ENCODE measurements at regions not wholly inside any gene's neighbourhood (a gene's known extent, or its start where the extent isn't known, plus 50 kb on each side); places are given as distances from the start of the nearest gene placed in this dataset.

DNA sequence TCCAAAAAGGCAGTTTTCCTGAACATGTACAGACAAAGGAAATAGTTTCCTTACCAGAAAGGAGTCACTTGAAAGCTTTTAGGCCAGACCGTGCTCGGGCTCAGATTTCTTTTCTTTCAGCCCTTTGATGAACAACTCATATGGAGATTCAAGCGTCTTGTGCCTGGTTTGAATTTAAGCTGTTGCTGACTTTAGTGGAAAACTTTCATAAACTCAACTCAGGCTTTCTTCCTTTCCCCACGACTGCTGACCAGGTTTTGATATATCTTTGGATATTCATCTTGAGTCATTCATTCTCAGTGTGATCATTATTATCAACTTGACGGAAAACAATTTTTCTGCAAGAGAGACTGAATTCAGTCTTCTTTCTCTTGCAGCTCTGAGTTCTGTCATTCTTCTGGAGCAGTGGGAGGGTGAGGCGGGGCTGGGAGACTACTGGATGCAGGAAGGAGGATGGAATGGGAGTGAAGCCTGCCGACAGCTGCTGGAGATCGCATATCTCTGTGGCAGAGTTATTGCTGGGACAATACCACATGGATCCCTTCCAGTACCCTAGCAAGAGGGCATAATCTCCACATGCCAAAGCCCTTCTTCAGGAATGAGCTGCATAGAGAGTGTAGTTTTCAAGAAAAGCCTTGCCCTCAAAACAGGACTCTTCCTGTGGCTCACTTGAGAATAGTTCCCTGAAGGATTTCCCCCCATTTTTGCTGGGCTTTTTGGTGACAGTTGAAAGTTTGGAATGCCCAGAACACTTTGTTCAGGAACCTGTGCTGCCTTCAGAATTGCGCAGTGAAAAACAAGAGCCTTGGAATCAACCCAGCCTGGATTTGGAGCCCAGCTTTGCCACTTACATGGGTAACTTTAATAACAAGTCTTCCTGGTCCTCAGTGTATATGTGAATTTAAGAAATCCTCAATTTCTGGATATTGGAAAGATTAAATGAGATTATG, 364.4 kb downstream of the ZNF521 start:
- TF ChIP-seq, protein P1, sequence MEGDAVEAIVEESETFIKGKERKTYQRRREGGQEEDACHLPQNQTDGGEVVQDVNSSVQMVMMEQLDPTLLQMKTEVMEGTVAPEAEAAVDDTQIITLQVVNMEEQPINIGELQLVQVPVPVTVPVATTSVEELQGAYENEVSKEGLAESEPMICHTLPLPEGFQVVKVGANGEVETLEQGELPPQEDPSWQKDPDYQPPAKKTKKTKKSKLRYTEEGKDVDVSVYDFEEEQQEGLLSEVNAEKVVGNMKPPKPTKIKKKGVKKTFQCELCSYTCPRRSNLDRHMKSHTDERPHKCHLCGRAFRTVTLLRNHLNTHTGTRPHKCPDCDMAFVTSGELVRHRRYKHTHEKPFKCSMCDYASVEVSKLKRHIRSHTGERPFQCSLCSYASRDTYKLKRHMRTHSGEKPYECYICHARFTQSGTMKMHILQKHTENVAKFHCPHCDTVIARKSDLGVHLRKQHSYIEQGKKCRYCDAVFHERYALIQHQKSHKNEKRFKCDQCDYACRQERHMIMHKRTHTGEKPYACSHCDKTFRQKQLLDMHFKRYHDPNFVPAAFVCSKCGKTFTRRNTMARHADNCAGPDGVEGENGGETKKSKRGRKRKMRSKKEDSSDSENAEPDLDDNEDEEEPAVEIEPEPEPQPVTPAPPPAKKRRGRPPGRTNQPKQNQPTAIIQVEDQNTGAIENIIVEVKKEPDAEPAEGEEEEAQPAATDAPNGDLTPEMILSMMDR (conservative IDR thresholded peaks at IDR 0.05), result no peak
- no peak overlapping the region for H3K27ac ChIP-seq

DNA sequence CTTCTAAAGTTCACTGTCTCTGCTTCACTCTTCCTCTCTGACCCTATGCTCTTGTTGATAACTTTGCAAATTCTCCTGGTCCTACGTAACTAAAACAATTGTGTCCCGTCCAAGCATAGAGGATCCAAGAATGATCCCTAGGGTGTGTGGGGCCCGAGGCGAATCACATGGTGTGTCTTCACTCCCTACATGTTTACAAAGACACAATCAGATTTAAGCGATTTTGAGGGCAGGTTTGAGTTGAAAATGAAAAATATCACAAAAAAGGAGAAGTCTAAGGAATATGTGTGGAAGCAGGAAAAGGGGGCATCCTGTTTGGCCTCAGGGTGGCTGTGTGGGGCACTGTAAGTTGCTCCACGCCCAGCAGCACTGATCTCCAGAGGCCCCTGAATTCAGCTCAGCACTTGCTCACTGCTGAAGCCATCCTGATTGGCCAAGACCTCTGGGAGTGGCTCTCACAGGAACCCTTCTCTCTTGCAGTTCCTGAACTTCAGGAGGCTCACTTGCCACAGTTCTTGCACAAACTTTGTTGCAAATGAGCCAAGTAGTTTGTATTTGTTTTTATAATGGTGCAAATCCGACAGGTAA, 363.6 kb downstream of the ZNF521 start:
- no peak overlapping the region for H3K27ac ChIP-seq
- TF ChIP-seq, protein P1 (conservative IDR thresholded peaks at IDR 0.05), result no peak

GRCh38 chr18:24989760-24990593, 362.0 kb downstream of the ZNF521 start:
- H3K27ac ChIP-seq, result no peak overlapping the region
- TF ChIP-seq, protein P1 (conservative IDR thresholded peaks at IDR 0.05), result no peak

GRCh38 chr18:24990671-24991134, 361.3 kb downstream of the ZNF521 start:
- H3K27ac ChIP-seq, result no peak overlapping the region
- TF ChIP-seq, protein P1 (conservative IDR thresholded peaks at IDR 0.05), result no peak

GRCh38 chr18:24991141-24992060, 360.6 kb downstream of the ZNF521 start:
- TF ChIP-seq, protein P1 (conservative IDR thresholded peaks at IDR 0.05), result no peak
- no peak overlapping the region for H3K27ac ChIP-seq

GRCh38 chr18:24992491-24992890, 359.5 kb downstream of the ZNF521 start:
- TF ChIP-seq, protein P1 (conservative IDR thresholded peaks at IDR 0.05), result no peak
- no peak overlapping the region for H3K27ac ChIP-seq
